ENCODE measurements at regions not wholly inside any gene's neighbourhood (a gene's known extent, or its start where the extent isn't known, plus 50 kb on each side); places are given as distances from the start of the nearest gene placed in this dataset.
A peak's percentile ranks its signal among the peaks of the same experiment; 100 is the strongest.

DNA sequence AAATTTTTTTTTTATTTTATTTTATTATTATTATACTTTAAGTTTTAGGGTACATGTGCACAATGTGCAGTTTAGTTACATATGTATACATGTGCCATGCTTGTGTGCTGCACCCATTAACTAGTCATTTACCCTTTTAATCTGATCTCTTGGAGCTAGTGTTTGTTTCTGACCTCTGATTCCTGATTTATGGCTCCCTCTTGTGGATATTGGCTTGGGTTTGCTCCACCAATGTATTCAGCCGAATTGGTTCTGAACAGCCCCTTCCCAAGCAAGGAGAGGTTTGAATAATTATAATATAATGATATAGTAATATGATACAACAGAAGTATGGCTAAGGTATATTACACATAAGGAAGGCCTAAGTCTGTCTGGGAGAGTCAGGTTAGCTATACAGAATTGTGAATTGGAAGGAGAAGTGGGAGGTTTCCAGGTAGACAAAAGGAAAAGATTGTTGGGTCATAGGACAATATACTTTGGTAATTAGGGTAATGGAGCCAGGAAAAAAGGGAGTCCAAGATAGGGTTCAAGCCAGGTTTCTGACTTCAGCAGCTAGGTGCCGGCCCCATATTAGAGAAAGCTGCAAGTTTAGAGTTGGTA is 53.1 kb upstream of the HMCN1 start:
- intact Hi-C loops (cut with DNase I; ENCODE audit: low total_unique reads): no loop called here
- Histone ChIP-seq H3K27me3 (no peaks in the 10 kb centered on the region), H3K4me3 (no peak overlapping the region), H3K36me3 (no peaks in the 10 kb centered on the region), H3K27ac (no peak overlapping the region), H3K9me3 (no peaks in the 10 kb centered on the region), H3K4me1 (no peaks in the 10 kb centered on the region)
- DNase-seq: no peak
- TF ChIP-seq, protein P1, sequence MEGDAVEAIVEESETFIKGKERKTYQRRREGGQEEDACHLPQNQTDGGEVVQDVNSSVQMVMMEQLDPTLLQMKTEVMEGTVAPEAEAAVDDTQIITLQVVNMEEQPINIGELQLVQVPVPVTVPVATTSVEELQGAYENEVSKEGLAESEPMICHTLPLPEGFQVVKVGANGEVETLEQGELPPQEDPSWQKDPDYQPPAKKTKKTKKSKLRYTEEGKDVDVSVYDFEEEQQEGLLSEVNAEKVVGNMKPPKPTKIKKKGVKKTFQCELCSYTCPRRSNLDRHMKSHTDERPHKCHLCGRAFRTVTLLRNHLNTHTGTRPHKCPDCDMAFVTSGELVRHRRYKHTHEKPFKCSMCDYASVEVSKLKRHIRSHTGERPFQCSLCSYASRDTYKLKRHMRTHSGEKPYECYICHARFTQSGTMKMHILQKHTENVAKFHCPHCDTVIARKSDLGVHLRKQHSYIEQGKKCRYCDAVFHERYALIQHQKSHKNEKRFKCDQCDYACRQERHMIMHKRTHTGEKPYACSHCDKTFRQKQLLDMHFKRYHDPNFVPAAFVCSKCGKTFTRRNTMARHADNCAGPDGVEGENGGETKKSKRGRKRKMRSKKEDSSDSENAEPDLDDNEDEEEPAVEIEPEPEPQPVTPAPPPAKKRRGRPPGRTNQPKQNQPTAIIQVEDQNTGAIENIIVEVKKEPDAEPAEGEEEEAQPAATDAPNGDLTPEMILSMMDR (IDR thresholded peaks at IDR 0.05): peak in 3 of 4 experiments; percentile 6 to 23 (median 17)
- TF ChIP-seq POLR2A (IDR thresholded peaks at IDR 0.05): no peak

DNA sequence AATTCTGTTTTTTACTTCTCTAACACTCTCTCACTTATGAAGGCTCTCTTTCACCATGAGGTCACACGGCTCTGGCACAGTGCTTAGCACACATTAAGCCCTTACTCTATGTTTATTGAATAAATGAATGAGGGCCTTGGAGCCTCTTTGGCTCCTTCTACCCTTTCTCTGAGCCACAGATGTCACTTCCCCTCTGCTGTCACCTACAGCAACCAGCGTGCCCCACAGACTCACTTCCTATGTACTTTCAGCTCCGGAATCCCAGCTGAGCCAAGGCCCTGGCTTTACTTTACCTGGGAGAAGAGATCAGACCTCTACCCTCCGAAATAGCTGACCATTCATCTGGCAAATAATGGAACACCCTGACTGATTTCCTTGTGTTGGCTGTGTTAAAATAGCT is 53.7 kb upstream of the HMCN1 start:
- H3K9me3 ChIP-seq: no peaks in the 10 kb centered on the region
- no peaks in the 10 kb centered on the region for H3K36me3 ChIP-seq
- H3K4me3 ChIP-seq: no peak overlapping the region
- H3K4me1 ChIP-seq: no peaks in the 10 kb centered on the region
- TF ChIP-seq, protein P1 (IDR thresholded peaks at IDR 0.05): no peak
- no peak for TF ChIP-seq POLR2A (IDR thresholded peaks at IDR 0.05)
- DNase-seq: no peak
- no peak overlapping the region for H3K27ac ChIP-seq
- intact Hi-C loops (cut with DNase I; ENCODE audit: low total_unique reads): no loop called here
- no peaks in the 10 kb centered on the region for H3K27me3 ChIP-seq

DNA sequence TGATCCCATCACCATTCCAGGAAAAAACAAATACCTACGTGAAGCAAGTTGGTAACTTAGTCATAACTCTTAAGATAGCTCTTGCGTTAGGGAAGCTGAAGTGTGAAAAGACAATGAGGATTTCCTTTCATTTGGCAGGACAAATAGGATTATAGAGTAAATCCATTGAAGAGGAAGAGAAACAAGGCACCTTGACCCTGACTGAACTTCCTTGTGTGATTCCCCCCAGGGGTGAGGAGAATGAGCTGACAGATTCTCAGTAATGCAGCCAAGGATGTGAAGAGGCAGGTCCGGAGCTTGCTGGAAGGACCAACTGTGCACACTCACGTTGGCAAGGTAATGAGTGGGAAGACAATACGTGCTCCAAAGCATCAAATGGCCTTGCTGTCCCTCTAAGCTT is 55.0 kb upstream of the HMCN1 start:
- DNase-seq: no peak
- Histone ChIP-seq H3K27ac (peak overlapping the region in 1 of 2 donors; percentile 15), H3K4me1 (no peaks in the 10 kb centered on the region), H3K36me3 (no peaks in the 10 kb centered on the region), H3K9me3 (no peaks in the 10 kb centered on the region), H3K4me3 (no peak overlapping the region), H3K27me3 (no peaks in the 10 kb centered on the region)
- TF ChIP-seq, protein P1 (IDR thresholded peaks at IDR 0.05): no peak
- no peak for TF ChIP-seq POLR2A (IDR thresholded peaks at IDR 0.05)
- intact Hi-C loops (cut with DNase I; ENCODE audit: low total_unique reads): no loop called here

DNA sequence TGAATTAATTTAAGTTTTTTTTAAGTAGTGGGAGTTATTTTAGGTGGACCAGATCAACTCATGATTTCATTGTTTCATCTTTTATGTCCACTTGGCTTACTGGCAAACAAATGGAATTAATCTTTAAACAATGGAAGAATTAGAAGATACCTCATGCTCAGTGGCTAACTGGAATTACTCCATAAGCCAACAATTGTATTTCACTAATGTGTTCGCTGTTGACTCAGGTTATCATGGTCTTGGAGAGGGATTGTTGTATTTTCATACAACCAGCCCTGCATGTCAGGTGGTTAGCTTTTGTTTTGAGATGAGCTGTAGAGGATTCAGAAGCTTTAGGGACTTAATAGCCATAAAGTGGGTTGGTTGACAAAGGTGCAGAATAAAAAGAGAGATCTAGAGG is 57.2 kb upstream of the HMCN1 start:
- DNase-seq: no peak
- Histone ChIP-seq H3K9me3 (no peaks in the 10 kb centered on the region), H3K27me3 (no peaks in the 10 kb centered on the region), H3K36me3 (no peaks in the 10 kb centered on the region), H3K27ac (no peak overlapping the region), H3K4me3 (no peak overlapping the region), H3K4me1 (no peaks in the 10 kb centered on the region)
- intact Hi-C loops (cut with DNase I; ENCODE audit: low total_unique reads): no loop called here
- TF ChIP-seq, protein P1 (IDR thresholded peaks at IDR 0.05): no peak
- no peak for TF ChIP-seq POLR2A (IDR thresholded peaks at IDR 0.05)

DNA sequence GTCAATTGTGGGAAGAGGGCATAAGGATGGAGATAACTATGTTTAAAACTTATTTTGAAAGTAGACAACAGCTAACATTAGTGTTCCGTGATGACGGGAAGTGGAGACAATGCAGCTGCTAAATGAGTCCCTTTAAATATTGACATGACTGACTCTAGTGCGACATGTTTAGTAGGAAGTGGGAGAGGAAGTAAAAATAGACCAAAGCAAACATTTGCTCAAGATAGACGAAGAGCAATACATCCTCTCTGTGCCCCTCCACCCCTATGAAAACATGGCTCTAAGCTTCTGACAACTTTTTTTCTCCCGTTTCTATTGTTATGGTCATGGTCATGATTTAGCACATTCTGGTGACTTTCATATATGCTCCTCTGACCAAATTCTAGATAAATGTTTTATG is 60.0 kb upstream of the HMCN1 start:
- no peak for DNase-seq
- Histone ChIP-seq H3K4me3 (no peak overlapping the region), H3K4me1 (no peaks in the 10 kb centered on the region), H3K9me3 (no peaks in the 10 kb centered on the region), H3K36me3 (no peaks in the 10 kb centered on the region), H3K27ac (no peak overlapping the region), H3K27me3 (no peaks in the 10 kb centered on the region)
- intact Hi-C loops (cut with DNase I; ENCODE audit: low total_unique reads): no loop called here
- TF ChIP-seq, protein P1 (IDR thresholded peaks at IDR 0.05): no peak
- TF ChIP-seq POLR2A (IDR thresholded peaks at IDR 0.05): no peak
